Endothelial cell (in vitro differentiated cells): ENCODE measurements at regions not wholly inside any gene's neighbourhood (a gene's known extent, or its start where the extent isn't known, plus 50 kb on each side); places are given as distances from the start of the nearest gene placed in this dataset.

ENCODE experiments used
- DNase-seq: peaks from one replicate; pipeline ENCODE4 v3.0.0; 2021; ENCODE audit warnings: low spot score
- H3K27ac Mint-ChIP-seq: one replicate; pipeline ENCODE4 v1.8.0; 2021; ENCODE audit warnings: mixed read lengths, inconsistent platforms; ENCODE audit not compliant: unreplicated experiment
- H3K27me3 Mint-ChIP-seq: one replicate; pipeline ENCODE4 v1.8.0; 2021; ENCODE audit warnings: mild to moderate bottlenecking, moderate library complexity, mixed read lengths, inconsistent platforms; ENCODE audit not compliant: unreplicated experiment
- H3K36me3 Mint-ChIP-seq: one replicate; pipeline ENCODE4 v1.8.0; 2021; ENCODE audit warnings: mild to moderate bottlenecking, low read depth, mixed read lengths, inconsistent platforms; ENCODE audit not compliant: unreplicated experiment
- H3K4me1 Mint-ChIP-seq: one replicate; pipeline ENCODE4 v1.8.0; 2021; ENCODE audit warnings: mild to moderate bottlenecking, mixed read lengths, inconsistent platforms; ENCODE audit not compliant: unreplicated experiment
- H3K4me3 Mint-ChIP-seq: one replicate; pipeline ENCODE4 v1.8.0; 2021; ENCODE audit warnings: mild to moderate bottlenecking, mixed read lengths, inconsistent platforms; ENCODE audit not compliant: unreplicated experiment
- H3K9me3 Mint-ChIP-seq: one replicate; pipeline ENCODE4 v1.8.0; 2021; ENCODE audit warnings: mixed read lengths, inconsistent platforms; ENCODE audit not compliant: unreplicated experiment
- TF ChIP-seq, protein P1 (sequence below): fragments of 200-600 bp; sonication (generic); IDR thresholded peaks from one replicate; pipeline ENCODE4 v1.5.0; 2021; ENCODE audit warnings: antibody characterized with exemption; ENCODE audit not compliant: unreplicated experiment

DNA sequence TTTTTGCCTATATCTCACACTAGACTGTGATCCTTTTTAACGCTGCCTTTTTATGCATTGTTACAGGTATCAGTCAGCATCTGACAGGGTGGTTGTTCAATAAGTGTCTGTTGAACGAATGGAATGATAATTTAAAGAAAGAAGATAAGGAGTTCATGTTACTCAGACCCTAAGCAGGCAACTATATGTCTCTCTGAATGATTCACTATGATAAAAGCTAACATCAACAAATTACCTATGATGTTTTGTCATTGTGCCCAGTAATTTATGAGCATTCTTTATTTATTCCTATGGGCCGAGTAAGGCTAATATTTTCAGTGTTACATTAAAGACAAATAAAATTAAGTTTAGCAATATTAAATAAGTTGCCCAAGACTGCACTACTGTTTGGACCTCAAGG, 435.0 kb upstream of the KIF2B start:
- no peaks in the 10 kb centered on the region for H3K9me3 Mint-ChIP-seq
- H3K27me3 Mint-ChIP-seq: no peaks in the 10 kb centered on the region
- no peak overlapping the region for H3K27ac Mint-ChIP-seq
- no peaks in the 10 kb centered on the region for H3K36me3 Mint-ChIP-seq
- H3K4me1 Mint-ChIP-seq: no peaks in the 10 kb centered on the region
- TF ChIP-seq, protein P1, sequence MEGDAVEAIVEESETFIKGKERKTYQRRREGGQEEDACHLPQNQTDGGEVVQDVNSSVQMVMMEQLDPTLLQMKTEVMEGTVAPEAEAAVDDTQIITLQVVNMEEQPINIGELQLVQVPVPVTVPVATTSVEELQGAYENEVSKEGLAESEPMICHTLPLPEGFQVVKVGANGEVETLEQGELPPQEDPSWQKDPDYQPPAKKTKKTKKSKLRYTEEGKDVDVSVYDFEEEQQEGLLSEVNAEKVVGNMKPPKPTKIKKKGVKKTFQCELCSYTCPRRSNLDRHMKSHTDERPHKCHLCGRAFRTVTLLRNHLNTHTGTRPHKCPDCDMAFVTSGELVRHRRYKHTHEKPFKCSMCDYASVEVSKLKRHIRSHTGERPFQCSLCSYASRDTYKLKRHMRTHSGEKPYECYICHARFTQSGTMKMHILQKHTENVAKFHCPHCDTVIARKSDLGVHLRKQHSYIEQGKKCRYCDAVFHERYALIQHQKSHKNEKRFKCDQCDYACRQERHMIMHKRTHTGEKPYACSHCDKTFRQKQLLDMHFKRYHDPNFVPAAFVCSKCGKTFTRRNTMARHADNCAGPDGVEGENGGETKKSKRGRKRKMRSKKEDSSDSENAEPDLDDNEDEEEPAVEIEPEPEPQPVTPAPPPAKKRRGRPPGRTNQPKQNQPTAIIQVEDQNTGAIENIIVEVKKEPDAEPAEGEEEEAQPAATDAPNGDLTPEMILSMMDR: no peak
- no peak for DNase-seq
- no peak overlapping the region for H3K4me3 Mint-ChIP-seq

DNA sequence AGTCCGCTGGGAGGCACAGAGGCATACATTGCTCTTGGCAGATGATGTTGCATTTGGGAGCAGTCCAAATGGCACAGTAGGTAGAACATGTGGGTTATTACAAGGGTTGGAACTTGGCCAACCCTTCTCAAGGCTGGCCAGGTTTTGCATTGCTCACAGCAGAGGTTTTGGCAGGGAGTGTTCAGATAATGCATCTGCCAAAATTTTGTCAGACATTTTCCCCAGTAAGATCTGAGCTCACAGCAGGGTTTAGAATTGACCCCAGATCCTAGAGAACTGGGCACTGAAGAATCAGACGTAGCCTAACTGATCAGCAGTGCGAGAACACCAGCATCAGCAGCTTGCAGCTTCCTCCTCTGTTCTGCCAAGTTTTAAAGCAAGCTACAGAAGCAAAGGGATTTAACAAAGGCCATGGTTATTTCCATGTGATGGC, 468.8 kb upstream of the KIF2B start:
- H3K9me3 Mint-ChIP-seq: no peaks in the 10 kb centered on the region
- TF ChIP-seq, protein P1: no peak
- H3K27me3 Mint-ChIP-seq: peaks cover 2% of the 10 kb centered on the region
- no peaks in the 10 kb centered on the region for H3K4me1 Mint-ChIP-seq
- no peaks in the 10 kb centered on the region for H3K36me3 Mint-ChIP-seq
- DNase-seq: no peak
- H3K27ac Mint-ChIP-seq: no peak overlapping the region
- H3K4me3 Mint-ChIP-seq: no peak overlapping the region

DNA sequence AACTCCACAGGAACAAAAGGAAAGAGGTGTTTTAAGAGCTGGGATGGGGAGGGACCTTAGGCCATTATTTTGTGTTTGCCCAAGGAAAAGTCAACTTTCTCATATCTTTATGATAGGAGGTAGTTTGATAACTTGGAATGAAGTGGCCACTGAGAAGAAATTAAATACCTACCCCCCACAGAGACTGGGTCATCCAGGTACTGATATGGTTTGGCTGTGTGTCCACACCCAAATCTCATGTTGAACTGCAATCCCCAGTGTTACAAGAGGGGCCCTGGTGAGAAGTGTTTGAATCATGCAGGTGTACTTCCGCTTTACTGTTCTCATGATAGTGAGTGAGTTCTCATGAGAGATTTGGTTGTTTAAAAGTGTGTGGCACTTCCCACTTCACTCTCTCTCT, 477.9 kb upstream of the KIF2B start:
- Mint-ChIP-seq H3K27ac (no peak overlapping the region), H3K9me3 (no peaks in the 10 kb centered on the region), H3K27me3 (no peaks in the 10 kb centered on the region), H3K4me1 (no peaks in the 10 kb centered on the region), H3K4me3 (no peak overlapping the region), H3K36me3 (no peaks in the 10 kb centered on the region)
- TF ChIP-seq, protein P1: no peak
- no peak for DNase-seq

DNA sequence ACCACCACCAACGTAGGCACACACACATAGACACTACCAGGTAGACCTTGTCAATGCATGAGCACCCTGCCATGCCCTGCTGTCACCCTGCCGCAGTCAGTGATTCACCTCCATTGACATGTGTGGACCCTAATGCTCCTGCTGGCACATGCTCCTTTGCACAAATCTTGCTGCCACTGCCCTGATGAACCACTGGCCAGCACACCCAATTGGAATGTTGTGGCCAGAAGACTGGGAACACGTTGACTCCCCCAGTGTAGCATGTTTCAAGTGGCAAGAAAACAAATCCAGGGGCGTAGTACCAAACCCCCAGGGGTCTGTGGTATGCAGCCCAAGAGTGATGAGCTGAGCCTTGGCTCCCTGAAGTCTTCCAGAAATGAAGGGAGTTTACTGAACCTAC, 486.4 kb upstream of the KIF2B start:
- DNase-seq: no peak
- H3K36me3 Mint-ChIP-seq: peaks cover 3% of the 10 kb centered on the region

DNA sequence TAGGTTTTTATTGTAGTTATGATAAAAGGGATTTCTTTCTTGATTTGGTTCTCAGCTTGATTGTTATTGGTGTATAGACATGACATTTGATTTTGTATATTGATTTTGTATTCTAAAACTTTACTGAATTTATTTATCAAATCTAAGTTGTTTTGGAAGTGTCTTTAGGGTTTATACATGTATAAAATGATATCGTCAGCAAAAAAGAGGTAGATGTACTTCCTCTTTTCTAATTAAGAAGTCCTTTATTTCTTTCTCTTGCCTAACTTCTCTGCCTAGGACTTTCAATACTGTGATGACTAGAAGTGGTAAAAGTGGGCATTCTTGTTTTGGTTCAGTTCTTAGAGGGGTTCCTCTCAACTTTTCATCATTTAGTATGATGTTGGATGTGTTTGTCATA, 487.3 kb upstream of the KIF2B start:
- TF ChIP-seq, protein P1: no peak
- peaks cover 3% of the 10 kb centered on the region for H3K27me3 Mint-ChIP-seq
- H3K9me3 Mint-ChIP-seq: peaks cover 4% of the 10 kb centered on the region
- no peak for DNase-seq
- no peak overlapping the region for H3K27ac Mint-ChIP-seq
- no peak overlapping the region for H3K4me3 Mint-ChIP-seq
- H3K36me3 Mint-ChIP-seq: peaks cover 3% of the 10 kb centered on the region
- H3K4me1 Mint-ChIP-seq: no peaks in the 10 kb centered on the region

More for the DNA sequence above, 486.4 kb upstream of the KIF2B start:
- no peak overlapping the region for H3K4me3 Mint-ChIP-seq
- peaks cover 3% of the 10 kb centered on the region for H3K27me3 Mint-ChIP-seq
- TF ChIP-seq, protein P1: no peak
- peaks cover 4% of the 10 kb centered on the region for H3K9me3 Mint-ChIP-seq
- no peak overlapping the region for H3K27ac Mint-ChIP-seq
- no peaks in the 10 kb centered on the region for H3K4me1 Mint-ChIP-seq
